Thyroid gland (tissue), 4 donors: ENCODE measurements at regions not wholly inside any gene's neighbourhood (a gene's known extent, or its start where the extent isn't known, plus 50 kb on each side); places are given as distances from the start of the nearest gene placed in this dataset.
"Not testable (repeated sequence)": the region's sequence is repeated elsewhere in the genome, so short reads cannot be mapped to it uniquely, and the experiment has no call there.

ENCODE experiments used
- DNase-seq, 2 donors: peaks; one replicate each; pipeline ENCODE4 v3.0.0-alpha.2; 2019
- H3K27ac ChIP-seq, 3 donors: fragments of 200-600 bp; sonication (generic); 1 replicate in 2 of 3; 2 replicates in 1 of 3; pipeline ENCODE4 v1.5.1; 2016 to 2019; ENCODE audit warnings: mild to moderate bottlenecking in 1 of 3, moderate library complexity in 1 of 3
- H3K27me3 ChIP-seq: fragments of 200-600 bp; sonication (generic); one replicate; pipeline ENCODE4 v1.5.1; 2019
- H3K36me3 ChIP-seq, 2 donors: fragments of 200-600 bp; sonication (generic); one replicate each; pipeline ENCODE4 v1.5.1; 2016 to 2019
- H3K4me1 ChIP-seq, 2 donors: fragments of 200-600 bp; sonication (generic); one replicate each; pipeline ENCODE4 v1.5.1; 2017 to 2019
- H3K4me3 ChIP-seq, 3 donors: fragments of 200-600 bp; sonication (generic); replicated peaks in 1 of 3; 1 replicate in 2 of 3; 2 replicates in 1 of 3; pipeline ENCODE4 v1.5.1; 2016; ENCODE audit warnings: mild to moderate bottlenecking in 1 of 3
- H3K9me3 ChIP-seq: fragments of 200-600 bp; sonication (generic); one replicate; pipeline ENCODE4 v1.5.1; 2017
- CTCF ChIP-seq, 6 experiments: fragments of 200-600 bp in 3 of 6; fragments of 450-650 bp in 3 of 6; sonication (generic) in 3 of 6; IDR thresholded peaks; one replicate each; pipeline ENCODE4 v1.5.1; 2016 to 2019; ENCODE audit warnings: antibody characterized with exemption in 6 of 6, mild to moderate bottlenecking in 2 of 6, inconsistent platforms in 1 of 6, moderate library complexity in 1 of 6
- POLR2A ChIP-seq, 2 donors: fragments of 450-650 bp; IDR thresholded peaks; one replicate each; pipeline ENCODE4 v1.6.1; 2017; ENCODE audit warnings: antibody characterized with exemption in 2 of 2, mild to moderate bottlenecking in 2 of 2, moderate library complexity in 1 of 2
- WGBS, 2 donors: methylation state at CpG; one replicate each; pipeline ENCODE4 v1.1.5; 2017; 5-methylcytosine and 5-hydroxymethylcytosine counted together
- intact Hi-C: fragments of 100-400 bp; cut with DNase I; formaldehyde crosslinking; loops from one replicate; pipeline ENCODE4 v1.15.1; 2023

DNA sequence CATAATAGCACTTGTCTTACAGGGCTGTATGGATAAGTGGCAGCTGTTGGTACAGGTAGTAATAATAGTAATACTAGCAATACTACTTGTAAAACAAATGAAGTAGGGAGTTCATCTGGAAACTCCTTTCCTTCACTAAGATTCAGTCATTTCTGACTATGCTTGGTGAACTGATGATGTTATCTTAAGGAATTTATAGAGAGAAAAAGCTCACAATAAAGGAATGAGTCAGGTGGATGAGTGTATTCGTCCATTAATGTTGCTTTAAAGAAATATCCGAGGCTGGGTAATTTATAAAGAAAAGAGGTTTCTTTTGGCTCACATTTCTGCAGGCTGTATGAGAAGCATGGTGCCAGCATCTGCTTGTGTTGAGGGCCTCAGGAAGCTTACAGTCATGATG is 477.3 kb downstream of the KLF12 start:
- no peak for DNase-seq
- Histone ChIP-seq H3K4me3 (no peak overlapping the region), H3K27me3 (no peaks in the 10 kb centered on the region), H3K9me3 (no peaks in the 10 kb centered on the region), H3K36me3 (no peaks in the 10 kb centered on the region), H3K4me1 (no peaks in the 10 kb centered on the region), H3K27ac (no peak overlapping the region)
- 86 to 88% methylated on average over 2 of the region's 2 CpGs for WGBS, 2 donors
- intact Hi-C loops, result no loop called here
- TF ChIP-seq POLR2A (IDR thresholded peaks at IDR 0.05), result no peak
- TF ChIP-seq CTCF (IDR thresholded peaks at IDR 0.05), result no peak

GRCh38 chr13:73653688-73654087 is 480.5 kb downstream of the KLF12 start:
- no peaks in the 10 kb centered on the region for H3K36me3 ChIP-seq
- H3K27ac ChIP-seq, result no peak overlapping the region
- no peak overlapping the region for H3K4me3 ChIP-seq
- no peaks in the 10 kb centered on the region for H3K27me3 ChIP-seq
- WGBS, 2 donors, result 92 to 94% methylated on average over 2 of the region's 2 CpGs
- no peak for DNase-seq
- TF ChIP-seq CTCF (IDR thresholded peaks at IDR 0.05) (no peak), POLR2A (IDR thresholded peaks at IDR 0.05) (no peak)
- H3K4me1 ChIP-seq, result no peaks in the 10 kb centered on the region
- intact Hi-C loops, result no loop called here
- H3K9me3 ChIP-seq, result no peaks in the 10 kb centered on the region

DNA sequence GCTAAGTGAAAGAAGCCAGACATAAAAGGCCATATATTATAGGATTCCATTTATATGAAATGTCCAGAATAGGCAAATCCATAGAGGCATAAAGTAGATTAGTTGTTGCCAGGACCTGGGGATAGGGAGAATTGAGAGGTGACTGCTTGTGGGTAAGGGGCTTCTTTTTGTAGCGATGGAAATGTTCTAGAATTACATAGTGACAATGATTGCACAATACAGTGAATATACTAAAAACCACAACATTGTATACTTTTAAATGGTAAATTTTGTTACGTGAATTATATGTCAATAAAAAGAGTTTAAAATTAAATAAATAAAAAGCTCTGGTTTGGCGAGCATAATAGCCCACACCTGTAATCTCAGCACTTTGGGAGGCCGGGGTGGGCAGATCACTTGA is 486.8 kb downstream of the KLF12 start:
- no peaks in the 10 kb centered on the region for H3K4me1 ChIP-seq
- no peak overlapping the region for H3K27ac ChIP-seq
- 87 to 93% methylated on average over 4 of the region's 4 CpGs for WGBS, 2 donors
- no peak overlapping the region for H3K4me3 ChIP-seq
- no peaks in the 10 kb centered on the region for H3K36me3 ChIP-seq
- no peak for TF ChIP-seq CTCF (IDR thresholded peaks at IDR 0.05)
- TF ChIP-seq POLR2A (IDR thresholded peaks at IDR 0.05), result no peak
- no peaks in the 10 kb centered on the region for H3K9me3 ChIP-seq
- intact Hi-C loops, result no loop called here
- no peak for DNase-seq
- no peaks in the 10 kb centered on the region for H3K27me3 ChIP-seq

DNA sequence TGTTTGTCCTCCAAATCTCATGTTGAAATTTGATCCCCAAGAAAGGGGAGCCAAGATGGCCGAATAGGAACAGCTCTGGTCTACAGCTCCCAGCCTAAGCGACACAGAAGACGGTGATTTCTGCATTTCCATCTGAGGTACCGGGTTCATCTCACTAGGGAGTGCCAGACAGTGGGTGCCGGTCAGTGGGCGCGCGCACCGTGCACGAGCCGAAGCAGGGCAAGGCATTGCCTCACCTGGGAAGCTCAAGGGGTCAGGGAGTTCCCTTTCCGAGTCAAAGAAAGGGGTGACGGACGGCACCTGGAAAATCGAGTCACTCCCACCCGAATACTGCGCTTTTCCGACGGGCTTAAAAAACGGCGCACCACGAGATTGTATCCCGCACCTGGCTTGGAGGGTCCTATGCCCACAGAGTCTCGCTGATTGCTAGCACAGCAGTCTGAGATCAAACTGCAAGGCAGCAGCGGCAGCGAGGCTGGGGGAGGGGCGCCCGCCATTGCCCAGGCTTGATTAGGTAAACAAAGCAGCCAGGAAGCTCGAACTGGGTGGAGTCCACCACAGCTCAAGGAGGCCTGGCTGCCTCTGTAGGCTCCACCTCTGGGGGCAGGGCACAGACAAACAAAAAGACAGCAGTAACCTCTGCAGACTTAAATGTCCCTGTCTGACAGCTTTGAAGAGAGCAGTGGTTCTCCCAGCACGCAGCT is 493.6 kb downstream of the KLF12 start:
- H3K4me1 ChIP-seq, H3K9me3 ChIP-seq, H3K36me3 ChIP-seq, intact Hi-C loops, H3K27ac ChIP-seq, H3K4me3 ChIP-seq, DNase-seq, H3K27me3 ChIP-seq: not testable (repeated sequence)
- WGBS, 2 donors, result 93 to 94% methylated on average over 25 to 29 of the region's 30 CpGs

DNA sequence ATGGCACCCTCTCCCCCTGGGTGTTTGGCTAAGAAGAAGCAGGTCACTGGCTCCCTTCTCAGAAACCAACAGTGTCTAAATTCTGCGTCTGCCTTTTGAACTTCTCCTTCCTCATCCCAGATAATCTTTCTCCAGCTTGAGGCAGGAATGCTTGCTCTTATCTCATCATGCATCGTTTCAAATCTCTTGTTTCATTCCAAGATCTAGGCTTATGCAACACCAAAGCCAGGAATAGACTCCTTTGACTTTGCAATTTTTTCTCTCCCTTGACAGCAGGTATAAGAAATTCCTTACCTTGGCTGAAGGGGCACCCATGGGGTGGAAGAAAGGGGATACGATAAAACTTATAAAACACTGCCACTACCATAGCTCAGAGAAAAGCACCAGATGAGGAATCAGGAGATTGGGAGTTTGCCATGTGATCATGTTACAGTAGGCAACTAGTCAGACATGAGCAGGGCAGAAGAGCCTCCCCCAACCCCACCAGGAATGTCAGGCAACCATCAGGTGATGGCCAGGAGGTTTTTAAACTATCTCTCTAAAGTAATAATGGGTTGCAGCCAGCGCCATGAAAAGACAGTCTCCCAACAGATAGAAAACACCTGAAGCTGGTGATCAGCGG is 498.9 kb downstream of the KLF12 start:
- no peak for TF ChIP-seq CTCF (IDR thresholded peaks at IDR 0.05)
- no peak for TF ChIP-seq POLR2A (IDR thresholded peaks at IDR 0.05)
- Histone ChIP-seq H3K27me3 (no peaks in the 10 kb centered on the region), H3K4me1 (no peaks in the 10 kb centered on the region), H3K36me3 (no peaks in the 10 kb centered on the region), H3K27ac (no peak overlapping the region), H3K9me3 (no peaks in the 10 kb centered on the region), H3K4me3 (no peak overlapping the region)
- DNase-seq, result no peak
- intact Hi-C loops, result no loop called here
- WGBS, 2 donors, result 86 to 88% methylated on average over 5 of the region's 5 CpGs
